ENCODE measurements at regions not wholly inside any gene's neighbourhood (a gene's known extent, or its start where the extent isn't known, plus 50 kb on each side); places are given as distances from the start of the nearest gene placed in this dataset.

GRCh38 chr3:30317561-30317960 lies 288.8 kb upstream of the TGFBR2 start:
- Histone ChIP-seq H3K9me1 (ENCODE audit: control insufficient read depth, extremely low read depth, insufficient read depth, low read length) (no peaks in the 10 kb centered on the region), H3K79me2 (ENCODE audit: control insufficient read depth, insufficient read depth, low read length) (no peaks in the 10 kb centered on the region), H3K4me2 (ENCODE audit: control insufficient read depth, extremely low read depth, insufficient read depth, low read depth, low read length) (no peak overlapping the region), H4K20me1 (ENCODE audit: control insufficient read depth, extremely low read depth, insufficient read depth, low read length) (no peaks in the 10 kb centered on the region), H3K27ac (ENCODE audit: control insufficient read depth, insufficient read depth, low read length) (no peak overlapping the region), H3K4me1 (ENCODE audit: control insufficient read depth, extremely low read depth, insufficient read depth, low read length) (peaks cover 5% of the 10 kb centered on the region), H3K27me3 (ENCODE audit: control insufficient read depth, extremely low read depth, insufficient read depth, low read length) (no peaks in the 10 kb centered on the region), H3K9me3 (ENCODE audit: control insufficient read depth, low read depth, low read length) (peaks cover 2% of the 10 kb centered on the region), H3K4me3 (ENCODE audit: control insufficient read depth in 2 of 3, extremely low read depth in 1 of 3, insufficient read depth in 2 of 3, low read depth in 1 of 3, low read length in 3 of 3) (no peak overlapping the region), H3K9ac (ENCODE audit: control insufficient read depth, extremely low read depth, insufficient read depth, low read length) (no peak overlapping the region), H2AFZ (ENCODE audit: control insufficient read depth, low read length) (no peak overlapping the region), H3K36me3 (ENCODE audit: control insufficient read depth in 2 of 2, extremely low read depth in 1 of 2, insufficient read depth in 2 of 2, low read length in 2 of 2) (no peaks in the 10 kb centered on the region)
- dilution Hi-C loops (cut with MboI; ENCODE audit: extremely low pct_ligation_motif_present, low sequenced_read_pairs), result no loop called here
- DNase-seq (ENCODE audit: low read depth, low spot score), result no peak
- no peak for FAIRE-seq
- TF ChIP-seq EZH2 (IDR thresholded peaks at IDR 0.05; ENCODE audit: low read length), result no peak
- no peak for TF ChIP-seq CTCF (optimal IDR thresholded peaks at IDR 0.05 in 1 of 3, IDR thresholded peaks at IDR 0.05 in 1 of 3, conservative IDR thresholded peaks at IDR 0.05 in 1 of 3; ENCODE audit: extremely low read depth in 1 of 3, insufficient read depth in 2 of 3, low read length in 3 of 3)

- Histone ChIP-seq H3K9ac (ENCODE audit: control insufficient read depth, extremely low read depth, insufficient read depth, low read length) (no peak overlapping the region), H3K27me3 (ENCODE audit: control insufficient read depth, extremely low read depth, insufficient read depth, low read length) (no peaks in the 10 kb centered on the region), H3K4me3 (ENCODE audit: control insufficient read depth in 2 of 3, extremely low read depth in 1 of 3, insufficient read depth in 2 of 3, low read depth in 1 of 3, low read length in 3 of 3) (no peak overlapping the region), H3K36me3 (ENCODE audit: control insufficient read depth in 2 of 2, extremely low read depth in 1 of 2, insufficient read depth in 2 of 2, low read length in 2 of 2) (no peaks in the 10 kb centered on the region), H2AFZ (ENCODE audit: control insufficient read depth, low read length) (no peak overlapping the region), H3K79me2 (ENCODE audit: control insufficient read depth, insufficient read depth, low read length) (no peaks in the 10 kb centered on the region), H3K9me3 (ENCODE audit: control insufficient read depth, low read depth, low read length) (peaks cover 2% of the 10 kb centered on the region), H3K4me2 (ENCODE audit: control insufficient read depth, extremely low read depth, insufficient read depth, low read depth, low read length) (no peak overlapping the region), H3K4me1 (ENCODE audit: control insufficient read depth, extremely low read depth, insufficient read depth, low read length) (peaks cover 5% of the 10 kb centered on the region), H3K9me1 (ENCODE audit: control insufficient read depth, extremely low read depth, insufficient read depth, low read length) (no peaks in the 10 kb centered on the region), H4K20me1 (ENCODE audit: control insufficient read depth, extremely low read depth, insufficient read depth, low read length) (no peaks in the 10 kb centered on the region), H3K27ac (ENCODE audit: control insufficient read depth, insufficient read depth, low read length) (no peak overlapping the region)
- dilution Hi-C loops (cut with MboI; ENCODE audit: extremely low pct_ligation_motif_present, low sequenced_read_pairs), result no loop called here
- TF ChIP-seq EZH2 (IDR thresholded peaks at IDR 0.05; ENCODE audit: low read length) (no peak), CTCF (optimal IDR thresholded peaks at IDR 0.05 in 1 of 3, IDR thresholded peaks at IDR 0.05 in 1 of 3, conservative IDR thresholded peaks at IDR 0.05 in 1 of 3; ENCODE audit: extremely low read depth in 1 of 3, insufficient read depth in 2 of 3, low read length in 3 of 3) (no peak)
- no peak for FAIRE-seq
- no peak for DNase-seq (ENCODE audit: low read depth, low spot score)
Measured at GRCh38 chr3:30318110-30318509, 288.3 kb upstream of the TGFBR2 start.
